Subcutaneous abdominal adipose tissue (tissue), 5 donors: ENCODE measurements at regions not wholly inside any gene's neighbourhood (a gene's known extent, or its start where the extent isn't known, plus 50 kb on each side); places are given as distances from the start of the nearest gene placed in this dataset.

ENCODE experiments used
- H3K27ac ChIP-seq: one replicate; pipeline ENCODE4 v1.7.0; 2013; ENCODE audit warnings: low read depth, mild to moderate bottlenecking, inconsistent platforms, low read length, moderate library complexity
- H3K27me3 ChIP-seq, 5 donors: one replicate each; pipeline ENCODE4 v1.7.0; 2013; ENCODE audit warnings: low read length in 5 of 5, inconsistent platforms in 1 of 5; ENCODE audit not compliant: control insufficient read depth in 5 of 5, insufficient read depth in 4 of 5
- H3K36me3 ChIP-seq, 5 donors: one replicate each; pipeline ENCODE4 v1.7.0; 2013; ENCODE audit warnings: low read length in 5 of 5; ENCODE audit not compliant: control insufficient read depth in 5 of 5, insufficient read depth in 5 of 5
- H3K4me1 ChIP-seq, 5 donors: one replicate each; pipeline ENCODE4 v1.7.0; 2013; ENCODE audit warnings: low read length in 5 of 5, mild to moderate bottlenecking in 3 of 5, moderate library complexity in 1 of 5; ENCODE audit not compliant: control insufficient read depth in 5 of 5, insufficient read depth in 5 of 5
- H3K4me3 ChIP-seq, 5 donors: one replicate each; pipeline ENCODE4 v1.7.0; 2013; ENCODE audit warnings: low read length in 5 of 5, low read depth in 1 of 5
- H3K9ac ChIP-seq, 5 donors: one replicate each; pipeline ENCODE4 v1.7.0; 2013; ENCODE audit warnings: low read length in 5 of 5, mild to moderate bottlenecking in 4 of 5, moderate library complexity in 3 of 5
- H3K9me3 ChIP-seq, 5 donors: one replicate each; pipeline ENCODE4 v1.7.0; 2013; ENCODE audit warnings: low read length in 5 of 5; ENCODE audit not compliant: control insufficient read depth in 5 of 5
- donor health status: healthy.
- donor health status: healthy.
- donor health status: healthy.
- donor health status: healthy.
- donor health status: healthy.

GRCh38 chr20:22080985-22081384, 375.5 kb downstream of the PAX1 start:
- no peaks in the 10 kb centered on the region for H3K4me1 ChIP-seq

GRCh38 chr20:22074635-22075034, 369.2 kb downstream of the PAX1 start:
- Histone ChIP-seq H3K4me3 (no peak overlapping the region), H3K27me3 (no peaks in the 10 kb centered on the region), H3K36me3 (no peaks in the 10 kb centered on the region), H3K4me1 (no peaks in the 10 kb centered on the region), H3K27ac (no peak overlapping the region), H3K9ac (no peak overlapping the region), H3K9me3 (no peaks in the 10 kb centered on the region)

More at GRCh38 chr20:22080985-22081384, 375.5 kb downstream of the PAX1 start:
- Histone ChIP-seq H3K27me3 (no peaks in the 10 kb centered on the region), H3K9me3 (no peaks in the 10 kb centered on the region), H3K36me3 (no peaks in the 10 kb centered on the region), H3K4me3 (no peak overlapping the region), H3K27ac (no peak overlapping the region), H3K9ac (no peak overlapping the region)

GRCh38 chr20:22071841-22072240, 366.4 kb downstream of the PAX1 start:
- Histone ChIP-seq H3K4me3 (no peak overlapping the region), H3K27ac (no peak overlapping the region), H3K4me1 (no peaks in the 10 kb centered on the region), H3K36me3 (no peaks in the 10 kb centered on the region), H3K9me3 (no peaks in the 10 kb centered on the region), H3K9ac (no peak overlapping the region), H3K27me3 (no peaks in the 10 kb centered on the region)

- no peak overlapping the region for H3K9ac ChIP-seq
- no peaks in the 10 kb centered on the region for H3K27me3 ChIP-seq
- H3K4me3 ChIP-seq: no peak overlapping the region
- no peaks in the 10 kb centered on the region for H3K36me3 ChIP-seq
- H3K27ac ChIP-seq: no peak overlapping the region
- H3K9me3 ChIP-seq: no peaks in the 10 kb centered on the region
- H3K4me1 ChIP-seq: no peaks in the 10 kb centered on the region
Measured at GRCh38 chr20:22070610-22071058, 365.2 kb downstream of the PAX1 start.

- Histone ChIP-seq H3K4me1 (no peaks in the 10 kb centered on the region), H3K27ac (no peak overlapping the region), H3K27me3 (peaks cover 0 to 2% (median 0%) of the 10 kb centered on the region in 5 donors), H3K4me3 (no peak overlapping the region), H3K36me3 (no peaks in the 10 kb centered on the region), H3K9ac (no peak overlapping the region), H3K9me3 (no peaks in the 10 kb centered on the region)
Measured at GRCh38 chr20:22063753-22064152, 358.3 kb downstream of the PAX1 start.

- Histone ChIP-seq H3K4me1 (no peaks in the 10 kb centered on the region), H3K27ac (no peak overlapping the region), H3K4me3 (no peak overlapping the region), H3K36me3 (no peaks in the 10 kb centered on the region), H3K27me3 (peaks cover 0 to 2% (median 0%) of the 10 kb centered on the region in 5 donors), H3K9ac (no peak overlapping the region), H3K9me3 (no peaks in the 10 kb centered on the region)
Measured at GRCh38 chr20:22062874-22063273, 357.4 kb downstream of the PAX1 start.

GRCh38 chr20:22060610-22061009, 355.1 kb downstream of the PAX1 start:
- H3K4me3 ChIP-seq: no peak overlapping the region
- no peaks in the 10 kb centered on the region for H3K4me1 ChIP-seq
- peaks cover 0 to 2% (median 0%) of the 10 kb centered on the region in 5 donors for H3K9me3 ChIP-seq
- no peaks in the 10 kb centered on the region for H3K36me3 ChIP-seq
- peaks cover 0 to 2% (median 0%) of the 10 kb centered on the region in 5 donors for H3K27me3 ChIP-seq
- H3K27ac ChIP-seq: no peak overlapping the region
- no peak overlapping the region for H3K9ac ChIP-seq

GRCh38 chr20:22058746-22059145, 353.3 kb downstream of the PAX1 start:
- Histone ChIP-seq H3K27me3 (peaks cover 0 to 2% (median 0%) of the 10 kb centered on the region in 5 donors), H3K27ac (no peak overlapping the region), H3K36me3 (no peaks in the 10 kb centered on the region), H3K9ac (no peak overlapping the region), H3K9me3 (peaks cover 0 to 2% (median 0%) of the 10 kb centered on the region in 5 donors), H3K4me3 (no peak overlapping the region), H3K4me1 (no peaks in the 10 kb centered on the region)

- H3K27me3 ChIP-seq: no peaks in the 10 kb centered on the region
- no peak overlapping the region for H3K27ac ChIP-seq
Measured at GRCh38 chr20:22055981-22056380, 350.5 kb downstream of the PAX1 start.

GRCh38 chr20:22052025-22052650, 346.7 kb downstream of the PAX1 start:
- H3K27me3 ChIP-seq: no peaks in the 10 kb centered on the region
- H3K9ac ChIP-seq: no peak overlapping the region
- H3K4me3 ChIP-seq: no peak overlapping the region
- no peaks in the 10 kb centered on the region for H3K36me3 ChIP-seq
- H3K4me1 ChIP-seq: no peaks in the 10 kb centered on the region
- no peak overlapping the region for H3K27ac ChIP-seq
- H3K9me3 ChIP-seq: peaks cover 0 to 4% (median 0%) of the 10 kb centered on the region in 5 donors

More at GRCh38 chr20:22055981-22056380, 350.5 kb downstream of the PAX1 start:
- H3K9ac ChIP-seq: no peak overlapping the region
- no peaks in the 10 kb centered on the region for H3K36me3 ChIP-seq
- H3K4me1 ChIP-seq: no peaks in the 10 kb centered on the region
- H3K9me3 ChIP-seq: peaks cover 0 to 4% (median 0%) of the 10 kb centered on the region in 5 donors
- H3K4me3 ChIP-seq: no peak overlapping the region
